ENCODE measurements at regions not wholly inside any gene's neighbourhood (a gene's known extent, or its start where the extent isn't known, plus 50 kb on each side); places are given as distances from the start of the nearest gene placed in this dataset.

- H4K20me1 ChIP-seq (ENCODE audit: insufficient read depth) = no peaks in the 10 kb centered on the region
- no peaks in the 10 kb centered on the region for H3K36me3 ChIP-seq (ENCODE audit: insufficient read depth, low read length)
- H3K9me3 ChIP-seq (ENCODE audit: low read length) = no peaks in the 10 kb centered on the region
- TF ChIP-seq MXI1 (conservative IDR thresholded peaks at IDR 0.05; ENCODE audit: poor library complexity, severe bottlenecking) (no peak), TAF1 (IDR thresholded peaks at IDR 0.05; ENCODE audit: low read depth) (no peak), POLR2AphosphoS5 (IDR thresholded peaks at IDR 0.05) (no peak), RAD21 (conservative IDR thresholded peaks at IDR 0.05) (no peak), SMC3 (conservative IDR thresholded peaks at IDR 0.05; ENCODE audit: poor library complexity) (no peak), REST (IDR thresholded peaks at IDR 0.05; ENCODE audit: borderline replicate concordance) (no peak), CTCF (IDR thresholded peaks at IDR 0.05; ENCODE audit: poor library complexity, severe bottlenecking) (no peak), EP300 (conservative IDR thresholded peaks at IDR 0.05; ENCODE audit: poor library complexity, severe bottlenecking) (no peak), EZH2 (IDR thresholded peaks at IDR 0.05; ENCODE audit: borderline replicate concordance, insufficient read depth, low read length, poor library complexity, severe bottlenecking) (no peak)
- no peaks in the 10 kb centered on the region for H3F3A ChIP-seq (ENCODE audit: insufficient read depth, low read length, poor library complexity, severe bottlenecking)
- no peak overlapping the region for H3K4me2 ChIP-seq (ENCODE audit: low read length)
- no peak overlapping the region for H2AFZ ChIP-seq (ENCODE audit: low read depth, low read length)
- H3K9me2 ChIP-seq (ENCODE audit: insufficient read depth, low read length) = no peaks in the 10 kb centered on the region
- H3K27ac ChIP-seq (ENCODE audit: low read length) = no peak overlapping the region
- H3K9ac ChIP-seq (ENCODE audit: low read length) = no peak overlapping the region
- no peaks in the 10 kb centered on the region for H3K27me3 ChIP-seq (ENCODE audit: insufficient read depth, low read depth, low read length)
- H3K79me2 ChIP-seq (replicated peaks; ENCODE audit: insufficient read depth, low read length) = no peaks in the 10 kb centered on the region
- H3K4me3 ChIP-seq (ENCODE audit: low read length) = no peak overlapping the region
Observed at GRCh38 chr7:17501441-17502212, 203.2 kb downstream of the AHR start.

GRCh38 chr7:17502213-17503060 lies 204.0 kb downstream of the AHR start:
- H3K9ac ChIP-seq (ENCODE audit: low read length) = no peak overlapping the region
- H3K9me3 ChIP-seq (ENCODE audit: low read length) = no peaks in the 10 kb centered on the region
- H3K9me2 ChIP-seq (ENCODE audit: insufficient read depth, low read length) = no peaks in the 10 kb centered on the region
- no peak for TF ChIP-seq EZH2 (IDR thresholded peaks at IDR 0.05; ENCODE audit: borderline replicate concordance, insufficient read depth, low read length, poor library complexity, severe bottlenecking)
- TF ChIP-seq REST (IDR thresholded peaks at IDR 0.05; ENCODE audit: borderline replicate concordance) = no peak
- no peak for TF ChIP-seq RAD21 (conservative IDR thresholded peaks at IDR 0.05)
- TF ChIP-seq POLR2AphosphoS5 (IDR thresholded peaks at IDR 0.05) = no peak
- no peak overlapping the region for H3K27ac ChIP-seq (ENCODE audit: low read length)
- no peak overlapping the region for H2AFZ ChIP-seq (ENCODE audit: low read depth, low read length)
- H3K4me2 ChIP-seq (ENCODE audit: low read length) = no peak overlapping the region
- no peaks in the 10 kb centered on the region for H3K79me2 ChIP-seq (replicated peaks; ENCODE audit: insufficient read depth, low read length)
- H4K20me1 ChIP-seq (ENCODE audit: insufficient read depth) = no peaks in the 10 kb centered on the region
- H3K36me3 ChIP-seq (ENCODE audit: insufficient read depth, low read length) = no peaks in the 10 kb centered on the region
- H3K4me3 ChIP-seq (ENCODE audit: low read length) = no peak overlapping the region
- no peaks in the 10 kb centered on the region for H3K27me3 ChIP-seq (ENCODE audit: insufficient read depth, low read depth, low read length)
- no peaks in the 10 kb centered on the region for H3F3A ChIP-seq (ENCODE audit: insufficient read depth, low read length, poor library complexity, severe bottlenecking)
